Fibroblast of skin of abdomen (primary cell): ENCODE measurements at regions not wholly inside any gene's neighbourhood (a gene's known extent, or its start where the extent isn't known, plus 50 kb on each side); places are given as distances from the start of the nearest gene placed in this dataset.
"Not testable (repeated sequence)": the region's sequence is repeated elsewhere in the genome, so short reads cannot be mapped to it uniquely, and the experiment has no call there.

Experiments used
- DNase-seq: peaks from one replicate; pipeline ENCODE4 v3.0.0-alpha.2; 2013

DNA sequence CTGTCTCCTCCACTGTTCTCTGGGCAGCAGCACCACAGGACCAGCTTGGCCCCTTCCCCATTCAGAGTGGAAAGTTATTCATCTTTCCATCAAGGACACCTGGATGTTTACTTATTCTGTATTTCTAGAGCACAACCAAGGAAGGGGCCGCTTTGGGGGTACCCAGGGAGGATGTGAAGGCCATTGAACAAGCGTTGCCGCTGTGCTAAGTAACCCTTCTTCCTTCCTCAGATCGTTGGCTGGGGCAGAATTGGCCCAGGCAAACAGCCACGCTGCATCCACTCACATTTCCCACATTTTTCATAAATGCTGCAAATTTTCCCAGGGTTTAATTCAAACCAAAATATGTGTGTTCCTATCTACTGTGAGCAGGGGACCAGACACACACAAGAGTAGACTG, 76.2 kb upstream of the NPAS2 start:
- no peak for DNase-seq

DNA sequence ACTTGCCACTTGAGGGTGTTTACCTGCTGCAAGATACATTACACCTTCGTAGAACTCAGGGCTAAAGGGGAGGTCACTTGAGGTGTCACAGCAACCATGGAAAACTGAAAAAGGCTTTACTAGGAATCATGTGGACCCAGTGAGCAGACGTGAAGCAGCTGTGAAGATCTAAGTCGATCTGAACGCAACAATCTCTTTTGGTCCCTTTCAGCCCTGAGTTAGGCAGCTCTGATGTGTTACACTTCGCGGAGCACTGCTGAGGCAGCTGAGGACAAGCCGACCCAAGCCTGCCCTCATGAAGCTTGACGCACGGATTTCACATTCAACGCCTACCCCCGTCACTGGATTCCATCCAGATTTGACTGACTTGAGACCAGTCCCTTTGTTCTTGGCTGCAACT, 75.8 kb upstream of the NPAS2 start:
- no peak for DNase-seq

DNA sequence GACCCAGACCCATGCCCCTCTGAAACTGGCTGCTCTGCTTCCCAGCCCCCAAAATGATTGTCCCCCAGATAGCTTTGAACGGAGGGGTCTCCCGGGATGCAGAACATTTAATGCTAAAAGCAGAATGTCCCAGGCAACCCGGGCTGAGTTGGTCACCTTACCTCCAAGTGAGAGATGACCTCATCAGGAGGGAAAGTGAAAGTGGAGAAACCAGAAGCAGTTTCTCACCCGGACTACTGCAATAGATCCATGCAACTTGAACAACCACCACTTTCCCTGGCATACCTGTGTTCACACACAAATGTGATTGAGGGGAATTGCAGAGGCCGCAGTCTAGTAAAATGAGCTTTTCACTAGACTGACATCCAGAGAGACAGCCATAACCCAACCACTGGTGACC, 75.3 kb upstream of the NPAS2 start:
- DNase-seq: no peak

DNA sequence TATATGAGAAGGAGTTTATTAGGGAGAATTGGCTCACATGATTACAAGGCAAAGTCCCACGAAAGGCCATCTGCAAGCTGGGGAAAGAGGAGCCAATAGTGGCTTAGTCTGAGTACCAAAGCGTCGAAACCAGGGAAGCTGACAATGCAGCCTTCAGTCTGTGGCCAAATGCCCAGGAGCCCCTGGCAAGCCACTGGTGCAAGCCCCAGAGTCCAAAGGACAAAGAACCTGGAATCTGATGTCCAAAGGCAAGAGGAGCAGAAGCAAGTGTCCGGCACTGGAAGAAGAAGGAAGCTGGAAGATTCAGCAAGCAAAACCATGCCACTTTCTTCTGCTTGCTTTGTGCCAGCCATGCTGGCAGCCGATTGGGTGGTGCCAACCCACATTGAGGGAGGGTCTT, 74.3 kb upstream of the NPAS2 start:
- no peak for DNase-seq

DNA sequence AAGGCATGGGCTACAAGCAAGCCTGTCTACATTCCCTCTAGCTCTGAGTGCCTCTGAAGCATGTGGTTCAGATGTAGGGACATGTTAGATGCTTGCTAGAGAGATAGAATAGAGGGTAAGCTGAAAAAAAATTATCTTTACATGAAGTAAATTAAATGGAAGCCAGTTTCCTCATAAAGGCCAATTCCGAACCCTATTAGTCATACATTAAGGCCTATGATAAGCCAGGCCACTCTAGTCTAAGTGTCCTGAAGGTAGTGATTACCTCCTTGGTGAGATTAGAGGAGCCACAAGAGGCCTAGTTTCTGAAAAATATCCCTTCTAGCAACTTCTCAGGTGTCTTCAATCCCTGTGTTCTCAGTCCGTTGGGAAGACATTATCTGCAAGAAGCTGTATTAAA, 72.4 kb upstream of the NPAS2 start:
- DNase-seq: peak; percentile 49

DNA sequence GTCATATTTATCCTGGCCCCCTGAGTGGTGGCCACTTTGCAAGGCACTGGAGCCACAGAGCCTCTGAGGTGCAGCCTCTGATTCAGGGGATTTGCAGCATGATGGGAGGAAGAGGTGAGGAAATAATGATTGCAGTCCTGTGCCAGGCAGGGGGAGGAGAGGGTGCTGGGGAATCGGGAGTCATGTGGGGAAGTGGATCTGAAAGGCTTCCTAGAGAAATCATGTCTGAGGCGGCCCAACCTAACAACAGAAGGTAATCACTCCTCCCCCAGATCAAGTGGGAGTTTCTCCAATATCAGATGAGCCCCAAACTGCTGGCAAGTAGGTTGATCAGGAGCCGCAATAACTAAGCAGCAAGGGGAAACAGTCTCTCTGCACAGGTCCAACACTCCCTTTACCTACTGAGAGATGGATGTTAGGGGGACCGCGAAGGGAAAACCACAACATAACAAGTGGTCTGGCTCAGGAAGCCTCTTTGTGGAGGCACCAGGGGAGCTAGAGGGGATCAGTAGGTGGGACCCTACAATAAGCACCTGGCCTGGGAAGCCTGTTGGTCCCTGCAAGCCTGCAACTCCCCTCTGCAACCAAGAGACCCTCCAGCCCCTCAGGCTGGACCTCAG, 71.8 kb upstream of the NPAS2 start:
- DNase-seq: no peak

DNA sequence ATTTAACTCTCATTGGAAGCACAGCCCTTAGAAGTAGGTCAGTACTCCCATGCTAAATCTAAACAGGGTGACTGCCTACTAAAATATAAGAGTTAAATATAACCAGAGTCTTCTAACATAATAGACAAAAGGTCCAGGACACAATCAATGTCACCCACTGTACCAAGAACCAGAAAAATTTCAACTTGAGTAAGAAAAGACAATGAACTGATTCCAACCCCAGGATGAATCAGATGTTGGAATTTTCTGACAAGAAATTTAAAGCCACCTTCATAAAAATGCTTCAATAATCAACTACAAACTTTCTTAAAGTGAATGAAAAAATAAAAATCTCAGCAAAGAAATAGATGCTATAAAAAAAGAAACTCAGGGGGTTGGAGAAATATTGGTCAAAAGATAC, 71.3 kb upstream of the NPAS2 start:
- DNase-seq: no peak

DNA sequence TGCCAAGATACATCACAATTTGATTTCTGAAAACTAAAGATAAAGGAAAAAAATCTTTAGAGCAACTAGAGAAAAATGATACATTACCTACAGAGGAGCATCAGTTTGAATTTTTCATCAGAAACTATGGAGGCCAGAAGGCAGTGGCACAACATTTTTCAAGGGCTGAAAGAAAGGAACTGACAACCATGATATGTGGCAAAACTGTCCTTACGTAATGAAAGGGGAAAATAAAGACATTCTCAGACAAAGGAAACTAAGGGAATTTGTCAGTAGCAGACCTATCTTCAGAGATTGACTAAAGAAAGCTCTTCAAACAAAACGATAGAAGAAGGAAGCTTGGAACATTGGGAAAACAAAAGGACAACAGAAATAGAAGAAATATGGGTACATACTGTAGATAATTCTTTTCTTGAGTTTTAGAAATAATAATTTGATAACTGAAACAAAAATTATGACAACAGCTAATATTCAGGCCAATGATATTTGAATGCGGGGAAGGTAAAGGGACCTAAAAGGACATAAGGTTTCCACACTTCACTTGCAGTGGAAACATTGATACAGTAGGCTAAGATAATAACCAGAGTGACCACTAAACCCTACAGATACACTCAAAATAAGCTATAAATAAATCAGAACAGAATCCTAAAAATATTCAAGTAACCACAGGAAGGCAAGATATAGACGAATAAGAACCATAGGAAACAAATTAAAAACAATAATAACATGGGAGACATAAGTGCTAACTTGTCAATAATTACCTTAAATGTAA, 70.0 kb upstream of the NPAS2 start:
- no peak for DNase-seq

DNA sequence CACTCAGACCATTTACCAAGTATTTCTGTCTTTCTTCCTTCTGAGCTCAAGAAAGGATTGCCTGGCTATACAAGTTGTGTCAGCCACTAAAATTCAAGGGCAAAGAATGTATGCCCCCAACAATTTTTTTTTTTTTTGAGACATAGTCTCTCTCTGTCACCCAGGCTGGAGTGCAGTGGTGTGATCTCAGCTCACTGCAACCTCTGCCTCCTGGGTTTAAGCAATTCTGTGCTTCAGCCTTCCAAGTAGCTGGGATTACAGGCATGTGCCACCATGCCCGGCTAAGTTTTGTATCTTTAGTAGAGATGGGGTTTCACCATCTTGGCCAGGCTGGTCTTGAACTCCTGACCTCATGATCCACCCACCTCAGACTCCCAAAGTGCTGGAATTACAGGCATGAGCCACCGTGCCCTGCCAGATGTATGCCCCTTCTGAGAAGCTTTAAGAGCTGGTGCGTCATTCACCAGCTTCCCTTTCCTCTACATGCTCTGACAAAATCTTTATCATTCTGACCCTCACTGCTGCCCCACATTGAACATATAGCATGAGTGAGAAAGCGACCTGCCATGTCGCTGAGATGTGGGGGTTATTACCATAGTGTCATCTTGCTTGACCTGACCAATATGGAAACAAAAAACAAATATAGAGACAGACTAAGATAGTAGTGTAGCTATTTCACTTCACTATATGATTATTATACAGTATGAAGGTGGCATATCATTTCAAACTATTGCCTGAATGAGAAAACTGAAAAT, 67.9 kb upstream of the NPAS2 start:
- DNase-seq: not testable (repeated sequence)

DNA sequence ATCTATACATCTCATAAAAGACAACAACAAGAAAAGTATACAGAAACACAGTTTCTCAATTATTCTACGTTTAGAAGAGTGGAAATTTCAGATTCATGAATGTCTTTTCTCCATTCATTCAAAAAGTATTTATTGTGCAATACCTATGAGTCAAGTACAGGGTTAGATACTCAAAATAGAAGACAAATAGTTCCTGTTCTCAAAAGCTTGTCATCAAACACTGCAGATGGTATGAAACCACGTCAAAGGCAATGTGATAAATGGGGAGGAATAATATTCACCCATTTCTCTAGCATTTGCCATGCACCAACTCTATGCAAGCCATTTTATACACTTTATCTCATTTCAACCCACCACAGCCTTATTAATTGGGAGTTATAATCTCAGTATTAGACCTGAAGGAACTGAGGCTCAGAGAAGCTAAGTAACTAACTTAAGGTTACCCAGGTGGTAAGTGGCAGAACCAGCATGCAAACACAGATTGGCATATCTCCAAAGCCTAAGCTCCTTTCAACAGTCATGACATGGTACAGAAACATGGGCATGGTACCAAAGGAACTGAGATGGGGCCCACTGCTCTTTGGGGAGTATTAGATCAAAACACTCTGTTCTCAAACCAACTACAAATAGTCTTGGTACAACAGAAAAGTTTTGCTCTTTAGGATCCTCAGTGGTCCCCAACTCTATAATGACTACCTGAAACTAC, 67.2 kb upstream of the NPAS2 start:
- peak; percentile 89 for DNase-seq

DNA sequence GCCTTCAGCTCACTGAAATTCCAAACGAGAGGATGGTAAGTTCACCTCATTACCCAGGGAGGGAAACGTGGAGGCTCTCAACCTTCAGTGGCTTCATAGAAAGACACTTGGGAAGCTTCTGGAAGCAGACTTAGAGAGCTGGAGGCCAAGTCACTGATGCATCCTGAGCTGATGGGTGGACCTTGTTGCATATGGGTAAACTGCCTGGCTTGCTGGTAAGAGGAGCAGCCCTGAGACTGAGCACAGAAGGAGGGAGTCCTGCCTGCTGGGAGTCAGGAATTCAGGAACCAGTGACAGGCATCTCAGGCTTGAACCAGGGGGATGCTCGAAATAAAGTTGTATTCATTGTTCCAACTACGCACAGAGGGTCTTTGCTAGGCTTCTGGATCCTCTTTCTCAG, 66.5 kb upstream of the NPAS2 start:
- no peak for DNase-seq

DNA sequence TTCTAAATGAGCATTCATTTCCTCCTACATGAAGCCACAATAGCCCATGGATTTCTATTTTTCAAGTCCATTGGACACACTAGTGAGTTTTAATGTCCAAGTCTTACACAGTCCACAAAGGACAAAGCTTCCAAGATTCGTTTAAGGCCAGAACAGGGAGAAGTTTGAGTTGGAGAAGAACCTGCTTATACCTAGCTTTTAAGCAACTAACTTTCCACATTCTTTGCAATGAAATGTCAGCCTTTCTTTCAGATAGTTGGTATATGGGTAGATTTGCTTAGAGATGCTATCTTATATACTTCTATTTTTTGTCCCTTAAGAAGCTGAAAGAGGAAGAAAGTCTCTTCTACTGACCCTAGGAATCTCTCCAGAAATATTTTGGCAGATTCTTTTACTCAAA, 66.1 kb upstream of the NPAS2 start:
- no peak for DNase-seq

DNA sequence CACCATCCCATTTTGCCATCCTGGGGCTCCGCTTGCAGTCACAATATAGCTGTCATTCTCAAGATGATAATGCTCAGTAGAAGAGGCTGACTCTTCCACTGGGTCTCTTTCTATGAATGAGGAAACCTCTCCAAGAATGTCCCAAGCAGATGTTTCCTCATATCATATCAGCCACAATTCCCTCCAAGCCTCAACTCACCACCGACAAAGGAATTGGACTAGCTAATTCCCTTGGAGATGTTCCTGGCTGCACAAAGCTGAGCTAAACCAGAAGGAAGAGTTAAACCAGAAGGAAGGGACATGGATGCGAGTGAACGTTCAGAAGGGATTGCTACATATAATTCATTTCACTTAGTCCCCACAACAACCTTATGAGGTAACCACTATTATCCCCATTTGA, 65.0 kb upstream of the NPAS2 start:
- DNase-seq: no peak

DNA sequence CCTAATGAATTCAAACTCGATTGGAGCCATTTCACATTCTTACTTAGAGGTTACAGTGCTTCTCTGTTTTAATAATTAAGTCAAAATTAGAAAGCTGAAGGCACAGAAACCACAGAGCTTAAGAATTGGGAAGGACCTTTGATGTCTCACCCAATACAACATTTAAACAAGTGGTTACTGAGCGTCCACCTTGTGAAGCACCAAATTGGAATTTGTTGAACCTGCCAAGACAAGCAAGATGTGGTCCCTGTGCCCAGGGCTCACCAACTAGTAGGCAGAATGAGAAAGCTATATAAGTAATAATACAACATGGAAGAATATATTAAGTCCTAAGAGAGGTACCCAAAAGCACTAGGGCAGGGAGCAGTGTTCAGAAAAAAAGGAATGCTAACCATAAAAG, 64.5 kb upstream of the NPAS2 start:
- DNase-seq: no peak

DNA sequence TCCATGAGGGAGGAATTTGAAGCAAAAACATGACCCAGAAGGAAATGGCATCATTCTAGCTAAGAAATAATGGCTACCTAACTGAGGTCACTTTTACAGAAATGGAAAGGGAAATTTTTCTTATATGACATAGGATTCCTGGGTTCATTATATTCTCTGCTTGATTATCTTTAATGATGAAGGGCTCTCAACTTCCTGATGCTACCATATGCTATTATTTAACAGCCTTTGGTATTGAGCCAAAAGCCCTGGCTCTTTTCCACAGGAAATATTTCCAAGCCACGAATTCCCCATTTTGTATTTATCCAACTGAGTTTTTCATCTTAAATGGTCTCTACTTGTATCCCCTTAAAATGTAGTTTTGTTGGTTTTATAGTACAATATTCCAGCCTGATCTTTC, 63.2 kb upstream of the NPAS2 start:
- peak; percentile 75 for DNase-seq

DNA sequence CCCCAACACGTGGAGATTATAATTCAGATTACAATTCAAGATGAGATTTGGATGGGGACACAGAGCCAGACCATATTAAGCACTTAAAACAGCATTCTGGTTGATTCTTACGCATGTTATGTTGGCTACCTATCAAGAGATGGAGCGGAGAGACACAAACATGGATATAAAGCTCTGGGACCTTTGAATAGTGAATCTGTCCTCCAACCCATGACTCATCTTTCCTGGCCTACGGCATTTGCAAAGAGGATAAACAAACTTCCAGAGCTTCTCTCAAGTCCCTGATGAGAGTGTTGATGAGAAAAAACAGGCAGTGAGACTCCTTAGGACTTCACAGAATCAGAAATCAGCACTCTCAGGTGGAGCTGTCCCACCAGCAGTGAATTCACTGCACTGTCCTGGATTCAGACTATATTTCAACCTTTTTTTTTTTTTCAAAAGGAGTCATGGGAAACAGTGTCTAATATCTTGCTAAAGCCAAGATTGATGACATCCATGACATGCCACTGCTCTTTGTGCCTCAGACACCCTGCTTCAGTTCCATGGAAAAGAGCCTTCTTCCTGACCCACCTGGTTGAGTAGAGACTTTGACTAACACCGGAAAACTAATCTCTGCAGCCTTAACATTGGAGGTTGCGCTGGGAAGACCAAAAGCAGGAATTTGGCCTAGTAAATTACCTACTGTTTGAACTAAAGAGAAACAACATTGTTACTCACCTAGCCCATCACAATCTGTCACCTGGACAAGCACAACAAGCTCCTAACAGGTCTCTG, 62.1 kb upstream of the NPAS2 start:
- peak; percentile 82 for DNase-seq

DNA sequence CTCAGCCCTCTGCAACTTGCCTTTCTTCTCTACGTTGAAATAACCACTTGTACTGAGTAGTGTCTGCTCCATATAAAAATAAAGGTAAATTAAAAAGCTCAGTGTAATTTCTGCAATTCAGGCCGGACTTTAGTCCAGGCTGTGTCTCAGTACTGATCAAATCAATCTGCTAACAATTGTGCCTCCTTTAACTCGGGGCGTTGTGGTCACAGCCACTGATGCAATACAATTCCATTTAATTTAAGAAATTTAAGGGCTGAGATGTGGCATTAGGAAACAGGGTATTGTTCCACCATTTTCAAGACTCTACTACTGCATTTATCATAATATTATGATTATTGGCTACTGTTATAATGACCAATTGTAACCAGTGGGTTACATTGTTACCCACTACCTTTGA, 60.0 kb upstream of the NPAS2 start:
- DNase-seq: no peak

DNA sequence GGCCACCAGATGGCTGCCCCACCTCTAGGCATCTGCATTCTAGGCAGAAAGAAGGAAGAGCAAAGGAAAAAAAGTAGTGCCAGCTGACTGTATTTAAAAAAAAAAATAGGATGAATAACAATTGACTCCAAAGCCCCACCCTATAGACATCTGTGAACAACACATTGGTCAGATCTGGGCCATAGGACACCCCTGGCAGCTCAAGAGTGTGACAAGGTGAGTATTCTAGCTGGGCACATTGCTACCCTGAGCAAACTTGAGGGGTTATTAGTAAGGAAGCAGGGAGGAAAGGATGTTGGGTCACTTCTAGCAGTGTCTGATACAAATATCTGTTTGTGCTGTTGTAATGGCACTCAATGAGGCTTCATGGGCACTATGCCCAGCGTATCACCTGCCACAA, 58.6 kb upstream of the NPAS2 start:
- no peak for DNase-seq

DNA sequence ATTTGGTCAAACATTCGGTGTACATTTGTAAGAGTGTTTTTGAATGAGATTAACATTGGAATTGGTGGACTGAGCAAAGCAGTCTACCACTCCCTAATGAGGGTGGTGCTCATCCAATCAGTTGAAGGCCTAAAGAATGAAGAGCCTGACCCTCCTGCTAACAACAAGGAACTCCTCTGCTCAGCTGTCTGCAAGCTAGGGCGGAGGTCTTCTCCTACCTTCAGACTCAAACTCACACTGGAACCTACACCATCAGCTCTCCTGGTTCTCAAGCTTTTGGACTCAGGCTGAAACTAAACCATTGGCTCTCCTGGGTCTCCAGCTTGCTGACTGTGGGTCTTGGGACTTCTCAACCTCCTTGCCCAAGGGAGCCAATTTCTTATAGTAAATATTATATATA, 55.5 kb upstream of the NPAS2 start:
- DNase-seq: no peak

DNA sequence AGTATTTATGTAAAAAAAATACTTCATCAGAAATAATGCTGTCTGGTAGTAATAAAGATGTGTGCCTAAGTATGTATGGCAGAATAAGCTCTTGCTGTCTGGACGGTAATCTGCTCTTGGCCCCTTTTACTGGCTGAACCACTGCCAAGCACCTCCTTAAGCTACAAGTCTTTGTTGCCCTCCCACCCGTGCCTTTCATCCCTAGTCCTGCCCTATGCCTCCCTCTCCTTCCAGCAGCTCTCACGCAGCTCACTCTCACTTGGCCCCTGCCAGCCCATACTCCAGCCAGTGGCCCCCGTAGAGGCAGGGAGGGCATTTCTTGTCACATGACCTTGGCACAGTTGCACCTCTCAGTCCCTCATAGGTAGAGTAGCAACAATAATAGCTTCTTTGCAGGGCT, 54.5 kb upstream of the NPAS2 start:
- DNase-seq: no peak

DNA sequence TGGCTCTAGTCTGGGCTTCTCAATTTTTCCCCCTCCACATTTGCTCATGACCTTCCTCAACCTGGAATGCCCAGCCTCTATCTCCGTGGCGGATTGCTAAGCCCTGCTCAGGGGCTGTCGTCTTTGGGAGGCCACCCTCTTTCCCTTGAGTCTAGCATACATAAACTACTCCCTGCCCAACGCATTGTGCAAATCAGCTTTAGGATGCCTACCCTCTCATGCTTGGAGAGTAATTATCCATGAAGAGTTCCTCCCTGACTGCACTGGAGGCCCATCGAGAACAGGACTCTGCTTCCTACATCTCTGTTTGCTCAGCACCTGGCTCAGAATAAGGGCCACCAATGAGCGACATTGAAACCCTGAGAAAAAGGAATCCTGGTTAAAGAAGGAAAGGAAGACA, 53.7 kb upstream of the NPAS2 start:
- DNase-seq: no peak

DNA sequence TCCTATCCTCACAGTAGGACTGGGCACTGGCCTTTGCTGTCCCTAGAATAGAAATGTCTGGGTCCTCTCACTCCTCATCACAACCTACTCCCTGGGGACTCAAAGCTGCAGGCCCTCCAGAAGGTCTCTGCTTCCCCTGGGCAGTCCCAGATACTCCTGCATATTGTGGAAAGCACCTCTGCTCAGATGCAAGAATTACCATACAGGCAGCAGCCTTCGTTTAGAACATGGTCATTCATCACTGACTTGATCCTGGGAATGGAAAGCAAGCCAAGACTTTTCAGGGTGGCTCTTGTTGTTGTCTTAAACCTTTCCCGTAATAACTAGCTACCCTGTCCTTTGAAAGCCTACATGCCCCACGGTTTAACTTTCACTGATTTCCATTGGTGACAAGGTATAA, 53.1 kb upstream of the NPAS2 start:
- no peak for DNase-seq

DNA sequence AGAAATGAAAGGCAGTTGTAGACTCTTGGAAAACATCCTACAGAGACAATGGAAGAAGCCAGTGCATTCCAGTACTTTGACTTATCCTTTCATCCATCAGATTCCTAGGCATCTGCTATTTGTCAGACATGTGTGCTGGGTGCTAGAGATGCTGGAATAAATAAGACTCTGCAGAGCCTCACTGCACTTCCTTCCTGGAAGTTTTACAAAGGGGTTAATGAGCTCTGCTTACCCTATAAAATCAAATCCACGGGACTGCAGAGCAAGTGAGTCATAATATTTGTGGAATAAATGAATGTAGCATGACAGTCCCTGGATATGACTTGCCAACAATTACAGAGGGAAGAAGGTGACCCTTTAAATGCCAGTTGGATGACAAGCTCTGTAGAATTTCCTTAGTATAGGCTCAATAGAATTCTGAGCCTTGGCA, 52.7 kb upstream of the NPAS2 start:
- peak; percentile 87 for DNase-seq
